SK-N-SH treated with all-trans-retinoic acid at 6 μM for 48 hours (cell line): ENCODE measurements at regions not wholly inside any gene's neighbourhood (a gene's known extent, or its start where the extent isn't known, plus 50 kb on each side); places are given as distances from the start of the nearest gene placed in this dataset.

ENCODE experiments used
- ARNTL ChIP-seq: fragments of 450-650 bp; formaldehyde crosslinking; IDR thresholded peaks from 2 replicates; pipeline ENCODE4 v1.5.0; 2020; ENCODE audit warnings: low read depth, mild to moderate bottlenecking, moderate library complexity, borderline replicate concordance
- CREB5 ChIP-seq: fragments of 250-450 bp; sonication (Bioruptor Pico); IDR thresholded peaks from 2 replicates; pipeline ENCODE4 v1.5.1; 2020; ENCODE audit warnings: low read depth, mild to moderate bottlenecking, moderate library complexity
- CSDC2 ChIP-seq: fragments of 250-450 bp; sonication (Bioruptor Pico); IDR thresholded peaks from 2 replicates; pipeline ENCODE4 v1.5.0; 2020; ENCODE audit warnings: mild to moderate bottlenecking, moderate library complexity
- ESRRG ChIP-seq: fragments of 250-450 bp; sonication (Bioruptor Pico); IDR thresholded peaks from 2 replicates; pipeline ENCODE4 v1.6.1; 2021; ENCODE audit warnings: mild to moderate bottlenecking
- GLIS3 ChIP-seq: fragments of 250-450 bp; sonication (Bioruptor Pico); IDR thresholded peaks from 2 replicates; pipeline ENCODE4 v1.5.0; 2020; ENCODE audit warnings: mild to moderate bottlenecking, moderate library complexity
- ISL1 ChIP-seq: fragments of 250-450 bp; sonication (Bioruptor Pico); IDR thresholded peaks from 2 replicates; pipeline ENCODE4 v2.1.2; 2022; ENCODE audit warnings: mild to moderate bottlenecking, moderate library complexity
- PATZ1 ChIP-seq: fragments of 250-450 bp; sonication (Bioruptor Pico); IDR thresholded peaks from 2 replicates; pipeline ENCODE4 v1.8.0; 2020; ENCODE audit warnings: mild to moderate bottlenecking, moderate library complexity, borderline replicate concordance
- RARB ChIP-seq: fragments of 250-450 bp; sonication (Bioruptor Pico); IDR thresholded peaks from 2 replicates; pipeline ENCODE4 v1.8.0; 2021; ENCODE audit warnings: mild to moderate bottlenecking, moderate library complexity
- SNAI2 ChIP-seq: fragments of 250-450 bp; sonication (Bioruptor Pico); IDR thresholded peaks from 2 replicates; pipeline ENCODE4 v1.5.0; 2020; ENCODE audit warnings: mild to moderate bottlenecking, moderate library complexity
- TCF4 ChIP-seq: fragments of 250-450 bp; sonication (Bioruptor Pico); IDR thresholded peaks from 2 replicates; pipeline ENCODE4 v1.8.0; 2021; ENCODE audit warnings: mild to moderate bottlenecking, moderate library complexity, borderline replicate concordance
- TSHZ2 ChIP-seq: fragments of 250-450 bp; sonication (Bioruptor Pico); IDR thresholded peaks from 2 replicates; pipeline ENCODE4 v1.5.0; 2020; ENCODE audit warnings: mild to moderate bottlenecking, moderate library complexity
- ZFP3 ChIP-seq: fragments of 250-450 bp; sonication (Bioruptor Pico); IDR thresholded peaks from 2 replicates; pipeline ENCODE4 v1.5.0; 2020; ENCODE audit warnings: mild to moderate bottlenecking, moderate library complexity
- ZFP30 ChIP-seq: fragments of 450-650 bp; formaldehyde crosslinking; IDR thresholded peaks from 2 replicates; pipeline ENCODE4 v1.5.0; 2022; ENCODE audit warnings: mild to moderate bottlenecking, moderate library complexity

- TF ChIP-seq PATZ1 (CRISPR knock-in tag) (no peak), TCF4 (no peak), ARNTL (no peak), ZFP3 (no peak), RARB (CRISPR knock-in tag) (no peak), ISL1 (CRISPR knock-in tag) (no peak), TSHZ2 (CRISPR knock-in tag) (no peak), SNAI2 (CRISPR knock-in tag) (no peak), CREB5 (CRISPR knock-in tag) (no peak), GLIS3 (CRISPR knock-in tag) (no peak), ESRRG (CRISPR knock-in tag) (no peak), CSDC2 (no peak), ZFP30 (no peak)
Observed at GRCh38 chr3:139107424-139108252, 62.9 kb upstream of the PRR23C start.
